GM21737 (cell line): ENCODE measurements at regions not wholly inside any gene's neighbourhood (a gene's known extent, or its start where the extent isn't known, plus 50 kb on each side); places are given as distances from the start of the nearest gene placed in this dataset.

Experiments
- ATAC-seq: cut with Tn5 transposase; IDR thresholded peaks from one replicate; pipeline ENCODE4 v1.9.1; 2021; ENCODE audit warnings: mild to moderate bottlenecking, moderate library complexity; ENCODE audit not compliant: unreplicated experiment

- no peak for ATAC-seq
Observed at GRCh38 chr2:217459680-217460405, 543.0 kb downstream of the TNS1 start.

- no peak for ATAC-seq
Observed at GRCh38 chr2:217459016-217459415, 543.8 kb downstream of the TNS1 start.

DNA sequence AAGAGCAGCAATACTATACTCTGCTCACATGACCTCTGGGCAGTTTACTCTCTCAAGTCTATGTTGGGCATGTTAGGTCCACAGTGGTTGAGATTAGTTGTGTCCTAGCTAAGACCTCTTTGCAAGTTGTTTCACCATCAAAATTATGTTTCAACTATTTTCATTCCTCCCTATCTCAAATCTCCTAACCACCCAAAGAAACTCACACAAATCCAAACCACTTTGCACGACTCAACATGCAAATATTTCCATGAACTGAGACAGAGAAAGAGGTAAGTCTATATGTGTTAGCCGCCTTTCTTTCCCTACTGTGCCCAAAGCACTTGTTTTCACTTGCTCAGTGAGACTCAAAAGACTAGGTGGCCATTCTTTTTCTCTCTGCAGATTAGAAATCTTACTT, 546.8 kb downstream of the TNS1 start:
- ATAC-seq = no peak

- no peak for ATAC-seq
Observed at GRCh38 chr2:217452928-217453327, 549.9 kb downstream of the TNS1 start.

DNA sequence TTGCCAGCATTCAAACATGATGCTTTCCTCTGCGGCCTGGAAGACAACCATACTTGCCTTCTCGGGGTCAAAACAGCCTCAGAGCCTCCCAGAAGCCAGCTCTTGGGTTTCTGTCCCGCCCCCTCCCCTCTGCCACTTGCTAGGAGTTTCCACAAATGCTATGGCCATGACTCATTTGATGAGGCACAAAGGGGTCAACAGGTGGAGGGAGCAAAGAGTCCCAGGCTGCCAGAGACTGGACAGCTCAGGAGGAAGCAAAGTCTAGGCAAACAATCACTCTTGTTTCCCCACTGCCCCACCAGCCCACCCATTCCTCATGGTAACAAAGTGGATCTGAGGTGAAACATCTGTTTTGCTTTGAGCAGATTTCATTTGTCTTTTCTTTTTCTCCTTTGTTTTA, 551.1 kb downstream of the TNS1 start:
- no peak for ATAC-seq

- ATAC-seq = no peak
Observed at GRCh38 chr2:217449444-217449843, 553.4 kb downstream of the TNS1 start.

GRCh38 chr2:217448860-217449259, 553.9 kb downstream of the TNS1 start:
- no peak for ATAC-seq

DNA sequence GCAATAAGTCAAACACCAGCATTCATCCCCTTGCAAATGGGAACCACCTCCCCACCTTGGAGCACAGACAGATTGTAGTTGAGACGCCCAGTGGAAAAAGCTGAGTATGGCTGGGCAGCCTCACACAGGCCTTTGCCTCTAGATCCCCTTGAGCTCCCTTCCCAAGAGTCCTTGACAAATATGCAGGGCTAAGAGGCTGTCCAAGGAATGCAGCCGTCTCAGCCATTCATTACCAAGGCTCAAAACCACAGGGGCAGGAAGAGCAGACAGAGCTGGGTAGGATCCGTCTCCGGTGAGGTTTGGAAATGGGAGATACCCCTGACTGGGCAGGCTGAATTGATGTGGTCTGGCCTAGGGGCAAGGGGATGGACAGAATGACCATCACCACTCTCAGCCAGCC, 557.1 kb downstream of the TNS1 start:
- no peak for ATAC-seq

DNA sequence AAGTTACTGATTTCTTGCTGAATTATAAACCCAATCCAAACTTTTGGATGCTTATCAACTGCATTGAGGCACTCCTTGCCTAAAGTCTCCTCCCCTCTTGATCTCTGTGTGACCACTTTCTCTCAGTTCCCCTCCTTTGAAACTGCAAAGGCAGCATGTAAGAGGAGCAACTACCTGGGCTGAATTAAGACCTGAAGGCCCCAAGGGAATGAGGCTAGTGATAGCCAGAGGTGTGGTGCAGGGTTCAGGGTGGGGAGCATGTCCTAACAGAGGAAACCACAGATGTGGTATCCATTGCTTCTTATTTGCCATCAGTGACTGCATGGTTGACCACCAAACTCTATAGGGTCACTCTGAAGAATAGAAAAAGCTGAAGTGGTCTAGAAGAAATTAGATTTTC, 557.9 kb downstream of the TNS1 start:
- peak; percentile 54 for ATAC-seq

GRCh38 chr2:217444509-217444908, 558.3 kb downstream of the TNS1 start:
- ATAC-seq = no peak

- no peak for ATAC-seq
Observed at GRCh38 chr2:217443601-217444000, 559.2 kb downstream of the TNS1 start.

DNA sequence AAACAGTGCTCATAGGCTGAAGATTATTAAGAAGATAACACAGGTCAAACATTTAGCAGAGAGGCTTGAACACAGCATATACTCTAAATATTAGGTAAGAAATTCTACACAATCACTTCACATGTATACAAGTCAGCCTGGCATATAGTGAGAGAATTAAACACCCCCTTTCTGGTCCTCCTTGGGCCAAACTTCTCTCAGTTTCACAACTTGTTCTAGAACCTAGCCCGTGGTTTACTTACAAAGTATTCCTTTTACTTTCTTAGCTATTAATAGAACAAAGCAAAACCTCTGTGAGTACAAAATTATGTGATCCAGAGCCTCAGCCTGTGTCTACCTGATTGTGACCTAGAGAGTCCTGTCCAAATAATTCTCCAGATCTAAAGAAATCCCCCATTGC, 562.8 kb downstream of the TNS1 start:
- peak; percentile 68 for ATAC-seq

- ATAC-seq = no peak
Observed at GRCh38 chr2:217438821-217439220, 564.0 kb downstream of the TNS1 start.

DNA sequence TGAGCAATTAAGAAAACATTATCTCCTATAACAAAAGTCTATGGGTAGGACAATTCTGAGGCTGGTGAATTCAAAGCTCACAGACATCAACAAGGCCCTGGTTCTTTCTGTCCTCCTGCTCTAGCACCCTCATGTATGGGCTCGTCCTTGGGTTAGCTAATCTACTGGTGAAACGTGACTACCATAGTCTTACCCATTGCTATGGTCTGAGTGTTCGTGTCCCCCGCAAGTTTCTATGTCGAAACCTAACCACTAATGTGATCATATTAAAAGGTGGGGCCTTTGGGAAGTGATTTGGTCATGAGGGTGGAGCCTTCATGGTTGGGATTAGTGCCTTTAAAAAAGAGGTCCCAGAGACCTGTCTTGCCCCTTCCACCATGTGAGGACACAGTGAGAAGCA, 564.7 kb downstream of the TNS1 start:
- no peak for ATAC-seq

DNA sequence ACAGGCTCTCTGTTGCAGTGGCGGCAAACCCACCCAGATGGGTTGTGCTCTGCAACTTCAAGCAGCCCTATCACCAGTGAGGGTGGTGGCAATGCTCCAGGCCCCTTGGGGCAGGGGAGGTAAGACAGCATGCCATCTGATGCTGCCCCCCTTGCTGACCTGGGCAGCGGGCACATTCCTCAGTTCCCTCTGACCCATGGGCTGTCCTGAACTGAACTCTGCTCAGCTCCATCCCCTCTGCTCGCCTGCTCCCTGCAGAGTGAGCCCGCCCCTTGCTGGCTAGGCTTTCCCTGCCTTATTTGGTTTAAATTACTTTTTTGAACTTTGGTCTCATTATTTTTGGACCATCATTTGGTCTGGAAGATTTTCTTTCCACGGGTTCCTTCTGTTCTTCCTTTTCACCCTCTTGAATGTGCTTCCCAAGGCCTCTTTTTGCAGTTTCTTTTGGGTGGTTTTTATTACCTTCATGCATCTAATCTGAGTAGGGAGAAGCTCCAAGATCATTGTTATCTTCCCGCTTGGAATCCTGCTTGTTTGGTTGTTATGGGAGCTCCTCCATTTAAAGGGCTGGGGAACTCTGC, 565.4 kb downstream of the TNS1 start:
- no peak for ATAC-seq

DNA sequence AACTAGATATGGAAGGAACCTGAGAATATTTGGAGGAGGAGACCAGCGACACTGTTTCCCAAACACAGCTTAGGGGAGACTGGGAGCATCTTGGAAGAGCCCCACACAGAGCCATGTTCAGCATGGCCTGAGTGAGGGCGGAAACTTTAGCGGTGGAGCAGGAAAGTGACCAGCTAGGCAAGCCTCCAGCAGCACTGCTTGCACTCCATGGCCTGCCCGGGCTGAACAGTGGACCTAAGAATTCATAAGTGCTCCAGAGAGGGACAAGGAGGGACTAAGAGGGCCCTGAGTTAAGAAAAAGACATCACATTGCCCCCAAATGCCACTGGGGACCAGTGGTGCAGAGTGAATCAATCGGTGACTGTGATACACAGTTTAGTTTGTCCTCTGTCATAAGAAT, 566.4 kb downstream of the TNS1 start:
- no peak for ATAC-seq

DNA sequence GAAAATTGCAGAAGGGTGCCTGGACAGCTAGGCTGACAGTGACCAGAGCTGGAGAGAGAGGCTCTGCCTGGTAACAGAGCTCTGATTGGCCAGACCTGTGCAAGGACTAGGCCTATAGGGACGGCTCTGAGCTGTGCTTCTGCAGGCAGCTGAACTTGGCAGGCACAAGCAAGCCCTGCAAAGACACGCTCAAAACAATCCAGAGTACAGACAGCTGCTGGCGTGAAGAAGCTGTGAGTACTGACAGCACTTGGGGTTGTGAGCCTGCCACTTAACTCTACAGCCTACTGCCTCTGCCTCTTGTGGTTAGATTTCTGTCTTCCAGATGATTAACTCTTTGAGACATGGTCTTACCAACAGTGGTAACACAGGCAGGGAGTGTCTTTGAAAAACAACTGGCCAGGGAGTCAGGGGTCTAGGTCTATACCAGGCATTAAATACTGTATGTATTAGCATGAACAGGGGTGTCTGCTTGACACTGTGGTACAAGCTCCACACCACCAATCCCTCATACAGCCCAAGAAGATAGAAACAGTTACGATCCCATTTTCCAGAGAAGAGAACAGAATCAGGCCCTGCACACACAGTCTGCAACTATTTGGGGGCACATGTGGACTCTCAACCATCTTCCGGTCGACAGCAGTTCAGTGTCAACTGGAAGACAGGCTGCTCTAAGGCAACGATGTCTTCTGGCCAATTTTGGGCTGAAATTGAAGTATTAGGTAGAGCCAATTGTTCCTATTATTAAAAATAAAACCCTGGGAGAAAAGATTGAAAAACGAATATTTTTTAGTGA, 568.4 kb downstream of the TNS1 start:
- peak; percentile 87 for ATAC-seq

- no peak for ATAC-seq
Observed at GRCh38 chr2:217433522-217433921, 569.3 kb downstream of the TNS1 start.

DNA sequence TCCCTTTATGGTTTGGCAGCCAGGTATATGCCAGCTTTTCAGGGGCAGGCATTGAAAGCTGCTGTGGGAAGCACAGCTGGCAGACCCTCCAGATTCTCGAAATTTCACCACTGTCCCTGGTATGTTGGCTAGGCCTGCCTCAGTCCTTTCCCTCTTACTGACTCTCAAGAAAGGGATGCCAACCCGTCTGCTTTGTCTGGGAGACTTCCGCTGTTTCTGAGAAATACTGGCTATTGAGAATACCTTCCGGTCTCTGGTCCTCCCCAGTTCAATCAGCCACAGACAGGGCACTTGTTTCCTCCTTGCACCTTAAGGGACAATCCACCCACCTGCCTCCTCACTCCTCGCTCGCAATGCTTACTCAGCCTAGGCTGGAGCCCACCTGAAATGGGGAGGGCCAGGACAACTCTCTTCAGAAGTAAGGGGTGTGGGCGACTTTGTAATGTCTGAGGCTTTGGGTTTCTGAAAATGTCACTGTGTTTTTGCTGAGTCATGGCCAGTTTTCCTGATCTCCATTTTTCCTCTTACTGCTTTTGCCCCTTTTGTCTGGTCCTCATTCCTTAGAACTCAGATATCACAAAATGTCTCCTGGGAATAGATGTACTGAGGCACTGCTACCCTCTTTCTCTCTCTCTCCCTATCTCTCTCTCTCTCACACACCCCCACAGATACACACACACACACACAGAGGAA, 571.1 kb downstream of the TNS1 start:
- ATAC-seq = no peak

GRCh38 chr2:217430916-217431576, 571.2 kb upstream of the TNP1 start:
- ATAC-seq = no peak

DNA sequence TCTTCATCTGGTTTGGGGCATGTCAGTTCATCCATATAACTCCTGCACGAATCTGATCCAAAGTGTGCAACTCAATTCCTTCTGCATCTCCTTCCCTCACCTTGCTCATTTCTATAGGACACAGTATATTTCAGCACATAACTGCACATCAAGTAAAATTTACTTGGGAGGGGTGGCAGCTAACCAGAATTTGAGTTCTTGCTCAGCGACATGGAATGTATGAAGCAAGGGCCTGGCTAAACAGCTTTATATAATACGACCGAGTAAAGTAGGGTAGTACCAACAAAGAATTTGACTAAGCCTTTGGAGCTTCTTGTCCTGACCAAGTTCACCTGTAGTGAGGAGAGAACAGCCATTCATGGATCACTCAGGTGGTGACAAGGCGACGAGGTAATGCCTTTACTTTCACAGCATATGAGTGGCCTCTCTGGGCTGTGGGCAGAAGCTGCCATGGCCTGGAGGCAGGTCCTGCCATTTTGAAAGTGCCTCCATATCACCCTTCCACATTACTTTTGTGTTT, 570.2 kb upstream of the TNP1 start:
- no peak for ATAC-seq
